GM18909 (cell line): ENCODE measurements at regions not wholly inside any gene's neighbourhood (a gene's known extent, or its start where the extent isn't known, plus 50 kb on each side); places are given as distances from the start of the nearest gene placed in this dataset.
"Not testable (repeated sequence)": the region's sequence is repeated elsewhere in the genome, so short reads cannot be mapped to it uniquely, and the experiment has no call there.

Experiments
- ATAC-seq: cut with Tn5 transposase; IDR thresholded peaks from one replicate; pipeline ENCODE4 v1.9.1; 2021; ENCODE audit warnings: mild to moderate bottlenecking; ENCODE audit not compliant: unreplicated experiment, poor library complexity

DNA sequence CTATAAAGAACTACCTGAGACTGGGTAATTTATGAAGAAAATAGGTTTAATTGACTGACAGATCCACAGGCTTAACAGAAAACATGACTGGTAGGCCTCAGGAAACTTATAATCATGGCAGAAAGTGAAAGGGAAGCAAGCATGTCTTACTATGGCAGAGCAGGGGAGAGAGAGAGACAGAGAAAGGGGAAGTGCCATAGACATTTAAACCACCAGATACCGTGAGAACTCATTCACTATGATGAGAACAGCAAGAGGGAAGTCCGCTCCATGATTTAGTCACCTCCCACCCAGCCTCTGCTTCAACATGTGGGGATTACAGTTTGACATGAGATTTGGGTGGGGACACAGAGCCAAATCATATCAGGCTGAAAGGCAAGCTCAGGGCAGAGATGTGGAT, 327.1 kb upstream of the DDI1 start:
- ATAC-seq: peak; percentile 77

DNA sequence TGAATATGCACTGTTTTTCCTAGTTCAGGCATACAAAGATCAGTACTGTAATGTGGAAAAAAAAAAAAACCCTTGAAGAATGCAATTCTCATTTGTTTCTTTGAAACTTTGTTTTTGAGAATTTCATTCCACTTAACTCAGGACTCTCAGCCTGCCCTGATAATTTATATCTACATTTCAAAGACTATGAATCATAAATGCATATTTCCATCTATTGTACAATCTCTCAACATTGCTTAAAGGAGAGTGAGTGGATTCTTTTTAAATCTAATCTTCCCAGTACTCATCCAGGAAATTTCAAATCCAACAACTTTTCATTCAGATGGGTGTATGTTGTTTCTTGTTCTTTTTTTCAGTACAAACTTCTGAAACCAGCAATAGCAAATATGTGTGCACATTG, 322.2 kb upstream of the DDI1 start:
- no peak for ATAC-seq

GRCh38 chr11:103716363-103716762, 320.1 kb upstream of the DDI1 start:
- ATAC-seq: no peak

DNA sequence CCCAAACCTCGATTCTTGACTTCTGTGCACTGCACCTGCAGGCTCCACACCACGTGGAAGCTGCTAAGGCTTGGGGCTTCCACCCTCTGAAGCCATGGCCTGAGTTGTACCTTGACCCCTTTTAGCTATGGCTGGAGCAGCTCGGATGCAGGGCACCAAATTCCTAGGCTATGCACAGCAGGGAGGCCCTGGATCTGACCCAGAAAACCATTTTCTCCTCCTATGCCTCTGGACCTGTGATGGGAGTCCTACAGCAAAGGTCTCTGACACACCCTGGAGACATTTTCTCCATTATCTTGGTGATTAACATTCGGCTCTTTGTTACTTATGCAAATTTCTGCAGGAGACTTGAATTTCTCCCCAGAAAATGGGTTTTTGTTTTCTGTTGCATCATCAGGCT, 309.2 kb upstream of the DDI1 start:
- ATAC-seq: no peak

DNA sequence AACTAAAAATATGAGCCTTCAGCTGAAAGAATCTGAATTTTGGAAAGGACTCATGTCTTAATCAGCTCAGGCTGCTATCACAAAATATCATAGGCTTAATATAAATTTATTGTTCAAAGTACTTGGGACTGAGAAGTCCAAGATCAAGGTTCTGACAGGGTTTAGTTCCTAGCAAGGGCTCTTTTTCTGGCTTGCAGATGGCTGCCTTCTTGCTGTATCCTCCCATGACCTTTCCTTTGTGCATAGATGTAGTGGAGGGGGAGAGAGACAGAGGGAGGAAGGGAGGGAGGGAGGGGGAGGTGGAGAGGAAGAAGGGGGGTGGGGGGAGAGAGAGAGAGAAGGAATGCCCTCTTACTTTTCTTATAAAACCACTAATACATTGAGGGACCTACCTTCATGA, 306.8 kb upstream of the DDI1 start:
- no peak for ATAC-seq

DNA sequence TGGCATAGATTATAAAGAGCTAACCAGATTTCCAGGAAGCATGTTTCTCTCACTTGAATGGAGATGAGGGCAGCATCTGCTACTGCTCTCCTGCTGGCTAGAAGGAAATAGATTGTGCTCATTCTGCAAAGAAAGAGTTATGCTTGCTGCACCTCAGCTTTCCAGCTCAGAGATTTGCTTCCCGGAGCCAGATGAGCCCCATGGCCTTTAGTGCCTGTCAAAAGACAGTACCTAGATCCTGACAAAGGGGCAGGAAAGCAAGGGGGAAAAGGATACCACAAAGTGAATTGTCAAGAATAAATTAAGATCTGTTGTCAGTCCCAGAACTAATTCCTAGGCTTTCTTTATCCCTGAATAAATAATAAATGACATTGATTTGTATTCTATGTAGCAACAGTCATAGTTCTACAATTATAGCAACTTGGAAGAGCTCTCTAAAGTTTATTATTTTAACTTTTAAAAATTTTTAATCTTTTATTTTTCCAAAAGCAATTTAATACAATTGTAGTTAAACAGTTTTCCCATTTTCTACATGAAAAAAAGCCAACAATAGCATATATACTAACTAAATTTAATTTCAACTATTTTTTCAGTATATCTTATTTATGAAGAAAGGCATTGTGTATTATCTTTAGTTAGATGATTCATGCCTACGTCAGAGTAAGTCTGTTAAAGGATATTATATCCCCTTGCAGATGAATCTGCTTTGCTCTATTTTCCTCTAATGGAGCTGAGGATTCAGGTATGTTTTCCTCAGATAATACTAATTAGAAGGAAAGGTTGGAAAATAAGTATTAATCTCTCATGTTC, 306.1 kb upstream of the DDI1 start:
- ATAC-seq: no peak

GRCh38 chr11:103731670-103732069, 304.8 kb upstream of the DDI1 start:
- ATAC-seq: no peak

DNA sequence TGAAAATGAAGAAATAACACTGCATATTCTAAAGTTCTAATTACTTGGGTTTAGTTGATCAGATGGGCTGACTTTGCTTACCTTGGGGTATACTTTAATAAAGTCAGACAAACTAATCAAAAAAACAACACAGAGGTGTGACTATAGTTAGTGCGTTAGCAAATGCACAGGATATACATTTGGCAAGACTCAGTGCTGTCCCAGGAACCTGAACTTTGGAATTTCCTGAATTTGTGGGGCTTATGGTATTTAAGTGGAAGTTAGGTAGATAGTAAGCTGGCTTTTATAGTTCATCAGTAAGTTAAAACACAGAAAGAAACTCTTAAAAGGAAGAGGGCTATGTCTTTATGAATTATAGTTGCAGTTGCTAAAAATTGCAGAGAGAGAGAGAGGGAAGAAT, 302.6 kb upstream of the DDI1 start:
- ATAC-seq: no peak

DNA sequence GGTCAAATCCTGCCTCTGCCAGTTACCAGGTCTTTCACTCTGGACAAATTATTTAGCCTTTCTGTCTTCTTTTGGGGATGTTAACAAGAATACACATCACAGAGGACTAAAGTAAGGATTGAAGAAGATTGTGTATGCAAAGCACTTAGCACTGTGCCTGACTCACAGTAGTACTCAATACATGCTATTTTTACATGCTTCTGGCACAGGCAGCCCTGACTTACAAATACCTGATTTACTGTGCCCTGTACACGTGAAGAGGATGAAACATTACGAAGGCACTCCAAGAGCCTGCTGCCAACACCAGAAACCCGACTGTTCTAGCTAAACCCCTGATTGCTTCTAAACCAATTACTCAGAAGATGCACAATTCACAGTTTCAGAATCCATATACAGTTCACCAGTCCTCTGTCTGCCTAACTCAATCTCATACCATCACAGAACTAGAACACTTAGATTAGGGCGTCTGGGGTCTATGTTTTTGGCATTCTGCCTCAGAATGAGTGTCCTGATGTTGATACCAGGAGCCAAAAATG, 300.9 kb upstream of the DDI1 start:
- ATAC-seq: no peak

GRCh38 chr11:103736315-103737036, 300.0 kb upstream of the DDI1 start:
- ATAC-seq: no peak

DNA sequence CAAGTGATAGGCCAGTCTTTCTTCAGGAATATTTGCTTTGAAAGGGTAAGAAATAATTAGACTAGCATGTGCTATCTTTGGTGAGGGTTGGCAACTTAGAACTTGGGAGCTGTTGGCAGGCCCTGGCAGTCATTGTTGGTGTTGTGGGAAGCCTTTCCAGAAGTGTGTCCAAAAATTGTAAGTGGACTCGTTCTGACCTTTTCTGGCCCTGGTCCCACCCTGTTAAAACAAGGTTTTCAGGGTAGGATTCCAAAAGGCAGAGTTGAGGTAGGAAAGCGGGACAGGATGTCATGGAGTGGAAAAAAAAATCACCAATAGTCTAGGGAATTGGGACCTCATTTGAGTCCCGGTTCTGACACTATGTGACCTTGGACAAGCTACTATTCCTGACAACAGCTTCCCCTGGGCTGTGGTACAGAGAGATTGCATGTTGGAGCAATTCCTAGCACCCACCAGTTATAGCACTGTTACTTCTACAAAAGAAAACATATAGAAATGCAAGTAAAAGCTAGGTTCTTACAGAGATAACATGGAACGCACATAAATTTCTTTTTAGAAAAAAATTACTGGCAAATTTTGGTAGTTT, 299.3 kb upstream of the DDI1 start:
- no peak for ATAC-seq

DNA sequence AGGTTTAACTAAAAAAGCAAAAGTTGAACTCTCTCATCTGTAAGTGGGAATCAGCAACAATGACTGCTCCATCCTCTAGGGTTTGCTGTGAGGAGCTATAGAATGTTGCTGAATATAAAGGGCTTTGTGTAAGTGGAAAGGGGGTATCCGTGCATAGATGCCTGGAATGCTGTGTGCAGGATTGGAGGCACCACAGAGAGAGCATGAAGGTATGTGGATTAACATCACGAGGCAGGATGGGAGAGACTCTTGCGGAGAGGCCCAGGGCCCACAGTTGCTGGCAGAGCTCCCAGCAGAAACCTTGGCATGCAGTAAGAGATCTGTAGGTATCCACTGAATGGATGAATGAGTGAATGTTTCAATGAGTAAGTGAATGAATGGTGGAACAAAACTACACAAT, 298.7 kb upstream of the DDI1 start:
- ATAC-seq: no peak

- not testable (repeated sequence) for ATAC-seq
Measured at GRCh38 chr11:103739074-103739796, 297.2 kb upstream of the DDI1 start.

DNA sequence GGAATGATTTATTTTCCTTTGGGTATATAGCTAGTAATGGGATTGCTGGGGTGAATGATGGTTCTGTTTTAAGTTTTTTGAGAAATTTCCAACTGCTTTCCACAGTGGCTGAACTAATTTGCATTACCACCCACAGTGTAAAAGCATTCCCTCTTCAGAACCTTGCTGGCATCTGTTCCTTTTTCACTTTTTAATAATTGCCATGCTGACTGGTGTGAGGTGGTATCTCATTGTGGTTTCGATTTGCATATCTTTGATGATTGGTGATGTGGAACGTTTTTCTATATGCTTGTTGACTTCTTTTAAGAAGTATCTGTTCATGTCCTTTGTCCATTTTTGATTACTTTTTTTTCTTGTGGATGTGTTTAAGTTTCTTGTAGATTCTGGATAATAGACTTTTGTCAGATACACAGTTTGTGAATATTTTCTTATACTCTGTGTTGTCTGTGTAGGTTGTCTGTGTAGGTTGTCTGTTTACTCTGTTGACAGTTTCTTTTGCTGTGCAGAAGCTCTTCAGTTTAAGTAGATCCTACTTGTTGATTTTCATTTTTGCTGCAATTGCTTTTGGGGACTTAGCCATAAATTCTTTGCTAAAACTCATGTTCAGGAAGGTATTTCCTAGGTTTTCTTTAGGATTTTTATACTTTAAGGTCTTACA, 291.8 kb upstream of the DDI1 start:
- peak; percentile 94 for ATAC-seq

- ATAC-seq: no peak
Measured at GRCh38 chr11:103749158-103749557, 287.3 kb upstream of the DDI1 start.

DNA sequence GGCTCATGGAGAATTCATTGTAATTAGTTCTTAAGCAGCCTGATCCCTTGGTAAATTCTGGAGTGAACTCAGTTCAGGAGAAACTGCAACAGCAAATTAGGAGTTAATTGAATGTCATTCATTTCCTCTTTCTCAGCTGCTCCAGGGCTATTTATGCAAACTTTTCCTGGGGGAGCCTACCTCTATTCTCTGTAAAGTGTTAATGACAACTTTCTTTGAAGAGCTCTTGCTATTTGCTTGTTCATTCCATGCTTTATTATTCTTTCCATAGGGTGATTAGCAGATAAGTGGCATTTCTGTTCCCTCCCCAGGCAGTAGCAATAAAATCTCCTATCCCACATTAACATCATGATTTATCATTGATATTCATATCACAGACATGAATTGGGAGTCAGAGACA, 267.6 kb upstream of the DDI1 start:
- no peak for ATAC-seq

DNA sequence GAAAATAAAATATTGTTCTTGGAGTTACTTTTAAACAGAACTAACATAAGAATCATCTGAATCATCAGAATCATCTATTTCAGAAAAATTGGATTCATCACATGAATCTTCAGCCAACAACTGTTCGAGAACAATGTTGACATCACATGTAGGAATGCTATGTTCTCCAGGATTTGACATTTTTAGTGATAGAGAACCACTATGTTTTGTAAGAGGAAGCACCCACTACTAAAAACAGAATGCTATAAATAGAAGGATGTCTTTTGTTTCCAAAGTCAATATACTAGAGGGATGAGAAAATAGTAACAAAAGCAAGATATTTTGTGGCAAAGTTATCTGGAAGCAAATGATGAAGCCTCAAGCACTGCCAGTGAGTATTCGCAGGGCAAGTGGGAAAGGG, 263.4 kb upstream of the DDI1 start:
- ATAC-seq: no peak

DNA sequence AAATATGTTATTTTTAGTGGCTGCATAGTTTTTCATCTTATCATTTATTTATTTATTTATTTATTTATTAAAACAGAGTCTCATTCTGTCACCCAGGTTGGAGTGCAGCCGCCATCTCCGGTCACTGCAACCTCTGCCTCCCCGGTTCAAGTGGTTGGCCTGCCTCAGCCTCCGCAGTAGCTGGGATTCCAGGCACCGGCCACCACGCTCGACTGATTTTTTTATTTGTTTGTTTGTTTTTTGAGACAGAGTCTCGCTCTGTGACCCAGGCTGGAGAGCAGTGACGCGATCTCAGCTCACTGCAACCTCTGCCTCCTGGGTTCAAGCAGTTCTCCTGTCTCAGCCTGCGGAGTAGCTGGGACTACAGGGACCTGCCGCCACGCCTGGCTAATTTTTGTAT, 262.9 kb upstream of the DDI1 start:
- ATAC-seq: no peak

- no peak for ATAC-seq
Measured at GRCh38 chr11:103779054-103779453, 257.4 kb upstream of the DDI1 start.

DNA sequence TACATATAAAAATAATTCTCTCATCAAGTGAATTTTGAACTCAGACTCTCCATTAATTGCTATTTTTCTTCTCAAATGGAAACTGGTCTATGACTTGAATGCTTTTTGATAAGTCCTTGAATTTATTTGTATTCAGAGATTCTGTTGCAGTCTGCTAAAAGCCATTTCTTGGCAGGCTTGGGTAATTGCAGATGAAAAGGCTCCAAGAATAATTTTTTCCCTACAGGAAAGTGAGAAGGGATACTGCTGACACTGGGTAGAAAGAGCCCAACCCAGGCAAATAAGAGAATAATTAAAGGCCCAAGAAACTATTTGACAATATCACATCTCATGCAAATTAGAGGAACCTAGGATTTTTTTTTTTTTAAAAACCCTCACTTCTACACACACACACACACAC, 246.5 kb upstream of the DDI1 start:
- ATAC-seq: no peak
